Activated B cell treated with CpG ODN at 0.5 μM for 24 hours (primary cell): ENCODE measurements at regions not wholly inside any gene's neighbourhood (a gene's known extent, or its start where the extent isn't known, plus 50 kb on each side); places are given as distances from the start of the nearest gene placed in this dataset.

ENCODE experiments used
- ATAC-seq: fragments of 200-7000 bp; cut with Tn5 transposase; one replicate; pipeline ENCODE4 v1.10.0; 2021; ENCODE audit warnings: low read depth, mild to moderate bottlenecking, moderate library complexity
- CTCF ChIA-PET: fragments of 350-600 bp; sonication (Branson Sonifier 250); formaldehyde crosslinking; loops from one replicate; lab custom pipeline; 2021; ENCODE audit warnings: antibody characterized with exemption; lab: Charles Lee
- POLR2A ChIA-PET: fragments of 350-600 bp; sonication (Branson Sonifier 250); formaldehyde crosslinking; loops from one replicate; lab custom pipeline; 2021; ENCODE audit warnings: antibody characterized with exemption; lab: Charles Lee
- DNase-seq: peaks from one replicate; pipeline ENCODE4 v3.0.0; 2022
- H3K27ac Mint-ChIP-seq: one replicate; pipeline ENCODE4 v1.8.0; 2020; ENCODE audit warnings: mixed read lengths
- H3K27me3 Mint-ChIP-seq: one replicate; pipeline ENCODE4 v1.8.0; 2021; ENCODE audit warnings: mixed read lengths
- H3K36me3 Mint-ChIP-seq: one replicate; pipeline ENCODE4 v1.8.0; 2021; ENCODE audit warnings: low read depth, mixed read lengths
- H3K4me1 Mint-ChIP-seq: one replicate; pipeline ENCODE4 v1.8.0; 2021; ENCODE audit warnings: mixed read lengths
- H3K4me3 Mint-ChIP-seq: one replicate; pipeline ENCODE4 v1.8.0; 2020; ENCODE audit warnings: mild to moderate bottlenecking, mixed read lengths
- H3K9me3 Mint-ChIP-seq: one replicate; pipeline ENCODE4 v1.8.0; 2020; ENCODE audit warnings: mixed read lengths
- intact Hi-C: fragments of 100-400 bp; cut with micrococcal nuclease; formaldehyde crosslinking; loops from one replicate; pipeline ENCODE4 v1.15.1; 2024
- TF ChIP-seq, protein P1 (sequence below): fragments of 200-600 bp; IDR thresholded peaks from one replicate; pipeline ENCODE4 v1.8.0; 2022; ENCODE audit warnings: antibody characterized with exemption, mild to moderate bottlenecking

DNA sequence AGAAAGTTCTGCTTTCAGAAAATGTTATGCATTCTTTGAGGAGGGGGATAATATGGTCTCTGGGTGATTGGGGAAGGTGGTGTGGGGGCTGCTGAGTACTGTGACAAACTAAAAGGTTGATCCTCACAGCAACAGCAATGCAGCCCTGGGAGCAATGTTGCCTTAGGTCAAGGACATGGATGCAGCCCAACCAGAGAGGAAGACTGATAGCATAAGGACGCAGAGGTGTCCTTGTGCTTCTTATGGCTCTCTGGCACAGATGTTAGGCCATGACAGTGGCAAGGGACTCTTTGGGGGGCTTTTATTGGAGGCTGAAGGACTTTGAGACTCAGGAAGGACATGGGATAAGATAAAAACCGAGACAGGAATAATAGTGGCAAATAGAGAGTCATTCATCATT lies 186.2 kb upstream of the PHACTR1 start:
- TF ChIP-seq, protein P1, sequence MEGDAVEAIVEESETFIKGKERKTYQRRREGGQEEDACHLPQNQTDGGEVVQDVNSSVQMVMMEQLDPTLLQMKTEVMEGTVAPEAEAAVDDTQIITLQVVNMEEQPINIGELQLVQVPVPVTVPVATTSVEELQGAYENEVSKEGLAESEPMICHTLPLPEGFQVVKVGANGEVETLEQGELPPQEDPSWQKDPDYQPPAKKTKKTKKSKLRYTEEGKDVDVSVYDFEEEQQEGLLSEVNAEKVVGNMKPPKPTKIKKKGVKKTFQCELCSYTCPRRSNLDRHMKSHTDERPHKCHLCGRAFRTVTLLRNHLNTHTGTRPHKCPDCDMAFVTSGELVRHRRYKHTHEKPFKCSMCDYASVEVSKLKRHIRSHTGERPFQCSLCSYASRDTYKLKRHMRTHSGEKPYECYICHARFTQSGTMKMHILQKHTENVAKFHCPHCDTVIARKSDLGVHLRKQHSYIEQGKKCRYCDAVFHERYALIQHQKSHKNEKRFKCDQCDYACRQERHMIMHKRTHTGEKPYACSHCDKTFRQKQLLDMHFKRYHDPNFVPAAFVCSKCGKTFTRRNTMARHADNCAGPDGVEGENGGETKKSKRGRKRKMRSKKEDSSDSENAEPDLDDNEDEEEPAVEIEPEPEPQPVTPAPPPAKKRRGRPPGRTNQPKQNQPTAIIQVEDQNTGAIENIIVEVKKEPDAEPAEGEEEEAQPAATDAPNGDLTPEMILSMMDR, result no peak
- no peak overlapping the region for H3K4me3 Mint-ChIP-seq
- intact Hi-C loops, result no loop called here
- DNase-seq (no peak), ATAC-seq (no peak)
- H3K36me3 Mint-ChIP-seq, result no peaks in the 10 kb centered on the region
- no peaks in the 10 kb centered on the region for H3K4me1 Mint-ChIP-seq
- no peaks in the 10 kb centered on the region for H3K9me3 Mint-ChIP-seq
- H3K27ac Mint-ChIP-seq, result no peak overlapping the region
- H3K27me3 Mint-ChIP-seq, result peaks cover 22% of the 10 kb centered on the region
- ChIA-PET POLR2A (no interaction called here), CTCF (no interaction called here)

DNA sequence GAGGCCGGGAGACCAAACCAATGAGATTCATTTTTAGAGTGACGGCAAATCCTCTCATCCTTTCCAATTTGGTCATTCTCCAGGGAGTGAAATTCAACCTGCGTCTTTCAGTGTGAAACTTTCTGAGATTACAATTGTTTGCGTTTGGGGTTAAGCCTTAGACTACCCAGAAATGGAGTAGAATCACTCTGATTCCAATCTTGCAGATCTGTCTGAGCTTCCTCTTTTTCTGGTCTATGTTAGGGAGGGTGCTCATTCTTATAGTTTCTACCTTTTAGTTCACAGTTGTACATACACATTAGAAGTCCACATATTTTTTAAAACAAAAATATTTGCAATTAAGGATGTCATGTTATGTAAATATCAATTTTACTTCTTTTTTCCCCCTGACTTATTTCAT lies 183.0 kb upstream of the PHACTR1 start:
- ATAC-seq (no peak), DNase-seq (no peak)
- peaks cover 14% of the 10 kb centered on the region for H3K27me3 Mint-ChIP-seq
- intact Hi-C loops, result no loop called here
- ChIA-PET CTCF (no interaction called here), POLR2A (no interaction called here)
- no peaks in the 10 kb centered on the region for H3K36me3 Mint-ChIP-seq
- no peaks in the 10 kb centered on the region for H3K4me1 Mint-ChIP-seq
- H3K4me3 Mint-ChIP-seq, result no peak overlapping the region
- H3K9me3 Mint-ChIP-seq, result no peaks in the 10 kb centered on the region
- H3K27ac Mint-ChIP-seq, result no peak overlapping the region
- TF ChIP-seq, protein P1, result no peak

GRCh38 chr6:12534069-12534853 lies 182.3 kb upstream of the PHACTR1 start:
- TF ChIP-seq, protein P1, result no peak
- no peaks in the 10 kb centered on the region for H3K9me3 Mint-ChIP-seq
- ATAC-seq (no peak), DNase-seq (no peak)
- no peaks in the 10 kb centered on the region for H3K36me3 Mint-ChIP-seq
- POLR2A ChIA-PET, result no interaction called here
- intact Hi-C loops, result no loop called here
- H3K27me3 Mint-ChIP-seq, result peaks cover 17% of the 10 kb centered on the region
- H3K4me1 Mint-ChIP-seq, result no peaks in the 10 kb centered on the region
- no peak overlapping the region for H3K4me3 Mint-ChIP-seq
- CTCF ChIA-PET, result no interaction called here
- H3K27ac Mint-ChIP-seq, result no peak overlapping the region

- intact Hi-C loops, result no loop called here
- Mint-ChIP-seq H3K4me3 (no peak overlapping the region), H3K27me3 (peaks cover 10% of the 10 kb centered on the region), H3K27ac (no peak overlapping the region), H3K4me1 (no peaks in the 10 kb centered on the region), H3K36me3 (no peaks in the 10 kb centered on the region), H3K9me3 (no peaks in the 10 kb centered on the region)
- CTCF ChIA-PET, result no interaction called here
- POLR2A ChIA-PET, result no interaction called here
- no peak for ATAC-seq
- TF ChIP-seq, protein P1, result no peak
- no peak for DNase-seq
These were observed 180.8 kb upstream of the PHACTR1 start for GRCh38 chr6:12535586-12536314.

DNA sequence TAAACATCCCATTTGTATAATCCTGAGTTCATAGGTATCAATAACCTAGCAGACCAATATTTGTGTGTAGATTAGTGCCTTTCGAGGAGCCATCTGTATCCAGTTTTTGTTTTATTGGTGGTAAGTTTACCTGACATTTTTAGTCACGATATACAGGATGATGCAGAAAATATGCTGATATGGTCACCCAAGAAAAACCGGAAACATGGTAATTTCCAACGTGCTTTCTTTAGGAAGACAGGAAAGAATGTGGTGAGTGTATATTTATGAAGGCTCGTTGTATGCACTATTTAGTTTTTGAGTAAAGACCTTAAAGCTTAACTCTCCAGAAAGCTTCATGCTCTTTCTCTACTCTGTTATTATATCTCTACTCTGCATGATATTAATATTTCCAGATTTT lies 180.2 kb upstream of the PHACTR1 start:
- no peak for ATAC-seq
- H3K27me3 Mint-ChIP-seq, result peaks cover 10% of the 10 kb centered on the region
- no peaks in the 10 kb centered on the region for H3K4me1 Mint-ChIP-seq
- ChIA-PET POLR2A (no interaction called here), CTCF (no interaction called here)
- intact Hi-C loops, result no loop called here
- H3K9me3 Mint-ChIP-seq, result no peaks in the 10 kb centered on the region
- H3K4me3 Mint-ChIP-seq, result no peak overlapping the region
- no peaks in the 10 kb centered on the region for H3K36me3 Mint-ChIP-seq
- H3K27ac Mint-ChIP-seq, result no peak overlapping the region
- TF ChIP-seq, protein P1, result no peak
- no peak for DNase-seq
